ENCODE measurements at regions not wholly inside any gene's neighbourhood (a gene's known extent, or its start where the extent isn't known, plus 50 kb on each side); places are given as distances from the start of the nearest gene placed in this dataset.

DNA sequence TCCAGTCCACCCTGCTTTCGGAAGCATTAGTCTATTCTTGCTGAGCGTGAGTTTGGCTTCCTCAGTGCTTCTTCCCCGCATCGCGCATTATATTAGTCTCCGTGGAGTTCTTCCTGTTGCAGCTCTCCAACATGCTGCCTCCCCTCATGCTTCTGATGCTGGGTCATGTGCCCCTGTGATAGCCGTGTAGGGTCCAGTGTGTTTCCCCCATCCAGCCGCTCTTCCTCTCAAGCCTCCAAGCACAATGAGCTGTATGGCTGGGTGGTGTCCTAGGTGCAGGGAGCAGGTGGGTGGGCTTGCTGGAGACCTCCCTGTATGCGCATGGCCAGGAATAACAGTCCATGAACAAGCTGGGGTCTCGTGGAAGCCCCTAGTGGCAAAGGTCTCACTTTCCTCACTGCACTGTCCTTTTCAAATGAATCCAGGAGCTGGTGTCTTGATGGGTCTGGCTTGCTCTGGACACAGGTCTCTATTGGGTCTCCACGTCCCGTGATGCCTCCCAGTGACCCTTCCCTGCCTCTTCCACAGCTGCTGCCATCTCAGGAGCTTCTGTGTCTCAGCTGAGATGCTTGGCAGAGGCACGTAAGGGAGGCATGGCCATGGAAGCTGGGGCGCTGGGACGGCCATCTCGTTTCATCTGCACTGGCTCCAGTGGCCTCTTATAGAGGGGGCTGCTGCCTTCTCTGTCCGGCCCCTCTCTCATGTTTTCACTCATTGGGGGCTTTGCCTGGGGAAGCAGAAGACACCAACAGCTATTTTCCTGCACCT is 54.8 kb upstream of the HDAC4 start:
- no peak for DNase-seq (ENCODE audit: unreplicated experiment)
- H3K27ac Mint-ChIP-seq (ENCODE audit: low read depth, unreplicated experiment) = no peak overlapping the region
- TF ChIP-seq CTCF (IDR thresholded peaks at IDR 0.05; ENCODE audit: unreplicated experiment) = no peak
- POLR2A ChIA-PET = no interaction called here
- H3K9me3 Mint-ChIP-seq (ENCODE audit: unreplicated experiment) = no peaks in the 10 kb centered on the region
- intact Hi-C loops (cut with micrococcal nuclease) = no loop called here
- CTCF ChIA-PET = no interaction called here
- BruUV-seq (replicated peaks) = no TSS peak
- H3K36me3 Mint-ChIP-seq (ENCODE audit: insufficient read depth, unreplicated experiment) = no peaks in the 10 kb centered on the region
- H3K4me1 Mint-ChIP-seq (ENCODE audit: insufficient read depth, unreplicated experiment) = no peaks in the 10 kb centered on the region
- H3K4me3 Mint-ChIP-seq (ENCODE audit: unreplicated experiment) = no peak overlapping the region
- H3K27me3 Mint-ChIP-seq (ENCODE audit: insufficient read depth, unreplicated experiment) = peaks cover 75% of the 10 kb centered on the region

GRCh38 chr2:239454507-239454906 is 53.7 kb upstream of the HDAC4 start:
- POLR2A ChIA-PET = no interaction called here
- H3K27ac Mint-ChIP-seq (ENCODE audit: low read depth, unreplicated experiment) = no peak overlapping the region
- H3K27me3 Mint-ChIP-seq (ENCODE audit: insufficient read depth, unreplicated experiment) = peaks cover 78% of the 10 kb centered on the region
- DNase-seq (ENCODE audit: unreplicated experiment) = no peak
- H3K4me3 Mint-ChIP-seq (ENCODE audit: unreplicated experiment) = no peak overlapping the region
- intact Hi-C loops (cut with micrococcal nuclease) = no loop called here
- no peaks in the 10 kb centered on the region for H3K9me3 Mint-ChIP-seq (ENCODE audit: unreplicated experiment)
- H3K4me1 Mint-ChIP-seq (ENCODE audit: insufficient read depth, unreplicated experiment) = no peaks in the 10 kb centered on the region
- CTCF ChIA-PET = no interaction called here
- no peak for TF ChIP-seq CTCF (IDR thresholded peaks at IDR 0.05; ENCODE audit: unreplicated experiment)
- BruUV-seq (replicated peaks) = no TSS peak
- H3K36me3 Mint-ChIP-seq (ENCODE audit: insufficient read depth, unreplicated experiment) = no peaks in the 10 kb centered on the region

All from MCF 10A (cell line).